Stimulated activated naive CD8-positive, alpha-beta T cell treated with anti-CD3 and anti-CD28 coated beads, Interleukin-15, Interleukin-2, amounts not matched to agents 100 ng/mL and 50 ng/mL, for 24 hours (primary cell): ENCODE measurements at regions not wholly inside any gene's neighbourhood (a gene's known extent, or its start where the extent isn't known, plus 50 kb on each side); places are given as distances from the start of the nearest gene placed in this dataset.
"Not testable (repeated sequence)": the region's sequence is repeated elsewhere in the genome, so short reads cannot be mapped to it uniquely, and the experiment has no call there.

Source experiments
- H3K27ac Mint-ChIP-seq: one replicate; pipeline ENCODE4 v1.8.0; 2021; ENCODE audit warnings: mild to moderate bottlenecking, mixed read lengths
- H3K27me3 Mint-ChIP-seq: one replicate; pipeline ENCODE4 v1.8.0; 2021; ENCODE audit warnings: mixed read lengths
- H3K36me3 Mint-ChIP-seq: one replicate; pipeline ENCODE4 v1.8.0; 2021; ENCODE audit warnings: low read depth, mixed read lengths
- H3K4me1 Mint-ChIP-seq: one replicate; pipeline ENCODE4 v1.8.0; 2021; ENCODE audit warnings: low read depth, mixed read lengths
- H3K4me3 Mint-ChIP-seq: one replicate; pipeline ENCODE4 v1.8.0; 2021; ENCODE audit warnings: mild to moderate bottlenecking, mixed read lengths
- H3K9me3 Mint-ChIP-seq: one replicate; pipeline ENCODE4 v1.8.0; 2021; ENCODE audit warnings: mixed read lengths

- Mint-ChIP-seq H3K36me3 (no peaks in the 10 kb centered on the region), H3K4me1 (no peaks in the 10 kb centered on the region), H3K27me3 (no peaks in the 10 kb centered on the region), H3K27ac (no peak overlapping the region), H3K4me3 (no peak overlapping the region), H3K9me3 (peaks cover 5% of the 10 kb centered on the region)
Measured at GRCh38 chr7:119984247-119984646, 288.7 kb upstream of the KCND2 start.

- Mint-ChIP-seq H3K27me3 (no peaks in the 10 kb centered on the region), H3K4me3 (no peak overlapping the region), H3K4me1 (no peaks in the 10 kb centered on the region), H3K27ac (no peak overlapping the region), H3K9me3 (peaks cover 19% of the 10 kb centered on the region), H3K36me3 (no peaks in the 10 kb centered on the region)
Measured at GRCh38 chr7:119988401-119988800, 284.6 kb upstream of the KCND2 start.

GRCh38 chr7:119994928-119995327 lies 278.0 kb upstream of the KCND2 start:
- no peak overlapping the region for H3K4me3 Mint-ChIP-seq
- peaks cover 27% of the 10 kb centered on the region for H3K9me3 Mint-ChIP-seq
- no peaks in the 10 kb centered on the region for H3K4me1 Mint-ChIP-seq
- no peaks in the 10 kb centered on the region for H3K27me3 Mint-ChIP-seq
- H3K27ac Mint-ChIP-seq, result no peak overlapping the region
- H3K36me3 Mint-ChIP-seq, result no peaks in the 10 kb centered on the region

- Mint-ChIP-seq H3K27me3 (no peaks in the 10 kb centered on the region), H3K4me3 (no peak overlapping the region), H3K36me3 (no peaks in the 10 kb centered on the region), H3K27ac (no peak overlapping the region), H3K4me1 (no peaks in the 10 kb centered on the region), H3K9me3 (peaks cover 24% of the 10 kb centered on the region)
Measured at GRCh38 chr7:119996634-119997033, 276.3 kb upstream of the KCND2 start.

GRCh38 chr7:119999738-120000475 lies 273.1 kb upstream of the KCND2 start:
- Mint-ChIP-seq H3K9me3 (peaks cover 22% of the 10 kb centered on the region), H3K27ac (no peak overlapping the region), H3K4me3 (no peak overlapping the region), H3K36me3 (no peaks in the 10 kb centered on the region), H3K27me3 (no peaks in the 10 kb centered on the region), H3K4me1 (no peaks in the 10 kb centered on the region)

GRCh38 chr7:120005720-120006119 lies 267.3 kb upstream of the KCND2 start:
- peaks cover 14% of the 10 kb centered on the region for H3K9me3 Mint-ChIP-seq
- no peaks in the 10 kb centered on the region for H3K27me3 Mint-ChIP-seq
- no peaks in the 10 kb centered on the region for H3K36me3 Mint-ChIP-seq
- no peaks in the 10 kb centered on the region for H3K4me1 Mint-ChIP-seq
- H3K4me3 Mint-ChIP-seq, result no peak overlapping the region
- no peak overlapping the region for H3K27ac Mint-ChIP-seq

- not testable (repeated sequence) for H3K27me3 Mint-ChIP-seq, H3K36me3 Mint-ChIP-seq, H3K27ac Mint-ChIP-seq, H3K4me1 Mint-ChIP-seq, H3K9me3 Mint-ChIP-seq, H3K4me3 Mint-ChIP-seq
Measured at GRCh38 chr7:120014301-120014700, 258.7 kb upstream of the KCND2 start.

- Mint-ChIP-seq H3K27ac (no peak overlapping the region), H3K4me3 (no peak overlapping the region), H3K27me3 (no peaks in the 10 kb centered on the region), H3K36me3 (no peaks in the 10 kb centered on the region), H3K9me3 (peaks cover 7% of the 10 kb centered on the region), H3K4me1 (no peaks in the 10 kb centered on the region)
Measured at GRCh38 chr7:120014925-120015465, 258.0 kb upstream of the KCND2 start.

- no peaks in the 10 kb centered on the region for H3K9me3 Mint-ChIP-seq
- no peaks in the 10 kb centered on the region for H3K4me1 Mint-ChIP-seq
- no peak overlapping the region for H3K4me3 Mint-ChIP-seq
- no peak overlapping the region for H3K27ac Mint-ChIP-seq
- H3K27me3 Mint-ChIP-seq, result no peaks in the 10 kb centered on the region
- no peaks in the 10 kb centered on the region for H3K36me3 Mint-ChIP-seq
Measured at GRCh38 chr7:120021085-120021484, 251.9 kb upstream of the KCND2 start.

- Mint-ChIP-seq H3K27me3 (no peaks in the 10 kb centered on the region), H3K36me3 (no peaks in the 10 kb centered on the region), H3K4me1 (no peaks in the 10 kb centered on the region), H3K4me3 (no peak overlapping the region), H3K9me3 (no peaks in the 10 kb centered on the region), H3K27ac (no peak overlapping the region)
Measured at GRCh38 chr7:120023494-120024167, 249.3 kb upstream of the KCND2 start.

- Mint-ChIP-seq H3K36me3 (no peaks in the 10 kb centered on the region), H3K27me3 (no peaks in the 10 kb centered on the region), H3K9me3 (no peaks in the 10 kb centered on the region), H3K4me3 (no peak overlapping the region), H3K27ac (no peak overlapping the region), H3K4me1 (no peaks in the 10 kb centered on the region)
Measured at GRCh38 chr7:120028636-120029035, 244.3 kb upstream of the KCND2 start.

GRCh38 chr7:120030876-120031275 lies 242.1 kb upstream of the KCND2 start:
- H3K36me3 Mint-ChIP-seq, result no peaks in the 10 kb centered on the region

GRCh38 chr7:120033114-120033513 lies 239.9 kb upstream of the KCND2 start:
- peaks cover 9% of the 10 kb centered on the region for H3K9me3 Mint-ChIP-seq
- no peak overlapping the region for H3K27ac Mint-ChIP-seq
- no peaks in the 10 kb centered on the region for H3K4me1 Mint-ChIP-seq
- no peak overlapping the region for H3K4me3 Mint-ChIP-seq
- no peaks in the 10 kb centered on the region for H3K36me3 Mint-ChIP-seq
- H3K27me3 Mint-ChIP-seq, result no peaks in the 10 kb centered on the region

More at GRCh38 chr7:120030876-120031275, 242.1 kb upstream of the KCND2 start:
- no peak overlapping the region for H3K4me3 Mint-ChIP-seq
- no peaks in the 10 kb centered on the region for H3K27me3 Mint-ChIP-seq
- no peaks in the 10 kb centered on the region for H3K4me1 Mint-ChIP-seq
- peaks cover 4% of the 10 kb centered on the region for H3K9me3 Mint-ChIP-seq
- no peak overlapping the region for H3K27ac Mint-ChIP-seq

- H3K4me3 Mint-ChIP-seq, result no peak overlapping the region
- no peaks in the 10 kb centered on the region for H3K4me1 Mint-ChIP-seq
- H3K27ac Mint-ChIP-seq, result no peak overlapping the region
- H3K27me3 Mint-ChIP-seq, result no peaks in the 10 kb centered on the region
- H3K36me3 Mint-ChIP-seq, result no peaks in the 10 kb centered on the region
- H3K9me3 Mint-ChIP-seq, result peaks cover 27% of the 10 kb centered on the region
Measured at GRCh38 chr7:120039138-120039537, 233.8 kb upstream of the KCND2 start.

GRCh38 chr7:120041798-120042197 lies 231.2 kb upstream of the KCND2 start:
- no peaks in the 10 kb centered on the region for H3K27me3 Mint-ChIP-seq

More at GRCh38 chr7:120041798-120042197, 231.2 kb upstream of the KCND2 start:
- Mint-ChIP-seq H3K27ac (no peak overlapping the region), H3K4me3 (no peak overlapping the region), H3K9me3 (peaks cover 23% of the 10 kb centered on the region), H3K4me1 (no peaks in the 10 kb centered on the region), H3K36me3 (no peaks in the 10 kb centered on the region)
